GM12873 (cell line): ENCODE measurements at regions not wholly inside any gene's neighbourhood (a gene's known extent, or its start where the extent isn't known, plus 50 kb on each side); places are given as distances from the start of the nearest gene placed in this dataset.

ENCODE experiments used
- CTCF ChIP-seq: IDR thresholded peaks from 2 replicates; pipeline ENCODE4 v1.5.1; 2012; ENCODE audit warnings: low read depth, mild to moderate bottlenecking, moderate library complexity, low read length, control low read depth; ENCODE audit not compliant: insufficient read depth; ENCODE audit errors: missing control alignments

GRCh38 chr2:236408090-236408489 is 143.9 kb upstream of the ASB18 start:
- no peak for TF ChIP-seq CTCF

- no peak for TF ChIP-seq CTCF
Observed at GRCh38 chr2:236408786-236409185, 144.6 kb upstream of the ASB18 start.

- TF ChIP-seq CTCF: no peak
Observed at GRCh38 chr2:236415684-236416444, 151.7 kb upstream of the ASB18 start.

- no peak for TF ChIP-seq CTCF
Observed at GRCh38 chr2:236417150-236417549, 152.5 kb upstream of the ACKR3 start.

- no peak for TF ChIP-seq CTCF
Observed at GRCh38 chr2:236430584-236430983, 139.0 kb upstream of the ACKR3 start.

GRCh38 chr2:236434593-236434992 is 135.0 kb upstream of the ACKR3 start:
- TF ChIP-seq CTCF: no peak

- TF ChIP-seq CTCF: no peak
Observed at GRCh38 chr2:236440110-236440881, 129.3 kb upstream of the ACKR3 start.
